A549 (cell line): ENCODE measurements at regions not wholly inside any gene's neighbourhood (a gene's known extent, or its start where the extent isn't known, plus 50 kb on each side); places are given as distances from the start of the nearest gene placed in this dataset.
"Not testable (repeated sequence)": the region's sequence is repeated elsewhere in the genome, so short reads cannot be mapped to it uniquely, and the experiment has no call there.

Source experiments
- ATAC-seq, 2 experiments: fragments of 200-7000 bp in 1 of 2; fragments of >200 bp in 1 of 2; cut with Nextera tagmentation in 1 of 2; cut with Tn5 transposase in 1 of 2; 3 replicates each; pipeline versions ENCODE4 v1.8.0 to v1.9.1; 2018 to 2020; ENCODE audit warnings: mild to moderate bottlenecking in 1 of 2, moderate library complexity in 1 of 2
- CTCF ChIA-PET: fragments of 300-600 bp; sonication (Branson Sonifier 250); formaldehyde crosslinking; extraction: SDS; loops from one replicate; lab custom pipeline; 2021; ENCODE audit warnings: antibody characterized with exemption, inconsistent platforms; lab: Yijun Ruan, JAX
- POLR2A ChIA-PET: fragments of 350-600 bp; formaldehyde crosslinking; extraction: SDS; loops from one replicate; lab custom pipeline; 2021; ENCODE audit warnings: antibody characterized with exemption, inconsistent platforms; lab: Yijun Ruan, JAX
- DNase-seq, 2 experiments: peaks; one replicate each; pipeline versions ENCODE4 v3.0.0 to v3.0.0-alpha.2; 2011 to 2016; ENCODE audit warnings: low read depth in 1 of 2, low spot score in 1 of 2
- FAIRE-seq: peaks from 2 replicates; lab custom pipeline; 2011; peaks lifted over from hg19 to GRCh38; lab: Jason Lieb, UNC
- H3K27ac ChIP-seq, 2 experiments: fragments of >200 bp; sonication (Bioruptor Twin); formaldehyde crosslinking; 3 replicates each; pipeline ENCODE4 v1.5.1; 2016 to 2017
- H3K4me1 ChIP-seq: fragments of >200 bp; sonication (Bioruptor Twin); formaldehyde crosslinking; 3 replicates; pipeline ENCODE4 v1.6.1; 2016
- H3K4me2 ChIP-seq: fragments of >200 bp; sonication (Bioruptor Twin); formaldehyde crosslinking; 3 replicates; pipeline ENCODE4 v1.6.1; 2016
- H3K4me3 ChIP-seq: fragments of >200 bp; sonication (Bioruptor Twin); formaldehyde crosslinking; 3 replicates; pipeline ENCODE4 v1.5.1; 2016
- H3K9me3 ChIP-seq: fragments of >200 bp; sonication (Bioruptor Twin); formaldehyde crosslinking; 3 replicates; pipeline ENCODE4 v1.6.1; 2016
- ATOH8 ChIP-seq: fragments of 250-450 bp; sonication (Bioruptor Pico); IDR thresholded peaks from 2 replicates; pipeline ENCODE4 v1.5.0; 2020; ENCODE audit warnings: low read depth, mild to moderate bottlenecking, moderate library complexity
- BCL3 ChIP-seq: fragments of >200 bp; sonication (Bioruptor Twin); formaldehyde crosslinking; IDR thresholded peaks from 3 replicates; pipeline ENCODE4 v1.6.1; 2016
- CEBPB ChIP-seq, 2 experiments: fragments of >200 bp in 1 of 2; sonication (Bioruptor Twin) in 1 of 2; formaldehyde crosslinking in 1 of 2; IDR thresholded peaks; 2 replicates each; pipeline ENCODE4 v1.6.1; 2012 to 2016
- E2F6 ChIP-seq: IDR thresholded peaks from 2 replicates; pipeline ENCODE4 v1.6.1; 2012; ENCODE audit warnings: low read depth, borderline replicate concordance
- ELK1 ChIP-seq: fragments of 150-350 bp; IDR thresholded peaks from 2 replicates; pipeline ENCODE4 v1.6.1; 2014; ENCODE audit warnings: low read depth, mild to moderate bottlenecking, low read length
- EP300 ChIP-seq, 2 experiments: fragments of >200 bp; sonication (Bioruptor Twin); formaldehyde crosslinking; IDR thresholded peaks; 2 replicates in 1 of 2; 3 replicates in 1 of 2; pipeline ENCODE4 v1.6.1; 2016 to 2017
- HOXA7 ChIP-seq: fragments of 250-450 bp; sonication (Bioruptor Pico); IDR thresholded peaks from 2 replicates; pipeline ENCODE4 v1.5.0; 2020; ENCODE audit warnings: mild to moderate bottlenecking, moderate library complexity
- HOXB13 ChIP-seq: fragments of 250-450 bp; sonication (Bioruptor Pico); IDR thresholded peaks from 2 replicates; pipeline ENCODE4 v1.5.0; 2020; ENCODE audit warnings: low read depth, mild to moderate bottlenecking, moderate library complexity
- JUNB ChIP-seq: fragments of >200 bp; sonication (Bioruptor Twin); formaldehyde crosslinking; IDR thresholded peaks from 2 replicates; pipeline ENCODE4 v1.6.1; 2016
- KDM5A ChIP-seq: fragments of 200-600 bp; sonication (generic); IDR thresholded peaks from 2 replicates; pipeline ENCODE4 v1.6.1; 2016; ENCODE audit warnings: antibody characterized with exemption, mild to moderate bottlenecking
- MAX ChIP-seq: IDR thresholded peaks from 2 replicates; pipeline ENCODE4 v1.6.1; 2012
- POLR2AphosphoS2 ChIP-seq: conservative IDR thresholded peaks from 2 replicates; pipeline ENCODE4 v1.6.1; 2012; ENCODE audit warnings: low read length, improper control_type of control experiment, inconsistent platforms
- SMC3 ChIP-seq: fragments of >200 bp; sonication (Bioruptor Twin); formaldehyde crosslinking; IDR thresholded peaks from 3 replicates; pipeline ENCODE4 v1.6.1; 2018; ENCODE audit warnings: inconsistent platforms
- TP53 ChIP-seq: fragments of 250-450 bp; sonication (Bioruptor Pico); IDR thresholded peaks from 2 replicates; pipeline ENCODE4 v1.5.0; 2021; ENCODE audit warnings: mild to moderate bottlenecking, moderate library complexity
- USF2 ChIP-seq: fragments of 450-650 bp; IDR thresholded peaks from 2 replicates; pipeline ENCODE4 v1.6.1; 2014; ENCODE audit warnings: antibody characterized with exemption
- ZC3H11A ChIP-seq: fragments of 450-650 bp; IDR thresholded peaks from 2 replicates; pipeline ENCODE4 v1.6.1; 2014; ENCODE audit warnings: antibody characterized with exemption, mild to moderate bottlenecking
- ZNF302 ChIP-seq: fragments of 250-450 bp; sonication (Bioruptor Pico); IDR thresholded peaks from 2 replicates; pipeline ENCODE4 v1.9.0; 2021; ENCODE audit warnings: inconsistent platforms, mild to moderate bottlenecking, moderate library complexity
- WGBS: methylation state at CpG from one replicate; pipeline ENCODE4 v1.1.6; 2017; ENCODE audit errors: missing lambda C conversion rate; 5-methylcytosine and 5-hydroxymethylcytosine counted together

- POLR2A ChIA-PET, result no interaction called here
- TF ChIP-seq MAX (0 out of 2 replicates have a peak, but pooled peaks have one; percentile 12), CEBPB (IDR thresholded peaks at IDR 0.05) (no peak)
- TF ChIP-seq, all 56 proteins: peak for 1
- FAIRE-seq, result no peak
- peak overlapping the region; percentile 52 to 64; a peak in 5 of 6 replicates for H3K27ac ChIP-seq
- H3K4me3 ChIP-seq, result peak overlapping the region; percentile 71
- ATAC-seq, result peak; percentile 82 to 88
- WGBS, result 3% methylated on average over 20 of the region's 39 CpGs
- H3K4me2 ChIP-seq, result peak overlapping the region; percentile 100
- 0 out of 3 replicates have a peak, but pooled peaks cover 5% of the 10 kb centered on the region for H3K4me1 ChIP-seq
- CTCF ChIA-PET, result interaction anchor here (0.7 to 1.5 kb wide), 3 partner anchors 12 to 153 kb away, joined by 3 to 4 read pairs (median 3); no protein-coding TSS in a partner anchor
- H3K9me3 ChIP-seq, result no peaks in the 10 kb centered on the region
- DNase-seq, result peak; percentile 21 to 38
Measured at GRCh38 chr15:34514251-34514670, 69.2 kb downstream of the GOLGA8B start.

GRCh38 chr15:34512628-34513027 is 70.8 kb downstream of the GOLGA8B start:
- CTCF ChIA-PET, result no interaction called here
- no peak for FAIRE-seq
- no peak for ATAC-seq
- 32% methylated on average over 4 of the region's 4 CpGs for WGBS
- H3K4me3 ChIP-seq, result no peak overlapping the region
- POLR2A ChIA-PET, result no interaction called here
- no peak overlapping the region for H3K27ac ChIP-seq
- TF ChIP-seq USF2 (peak; percentile 30; the same call in 1 of the 2 replicates), JUNB (no peak)
- TF ChIP-seq, all 56 proteins: peak for 1
- Histone ChIP-seq H3K4me1 (0 out of 3 replicates have a peak, but pooled peaks cover 5% of the 10 kb centered on the region), H3K4me2 (no peak overlapping the region), H3K9me3 (no peaks in the 10 kb centered on the region)
- DNase-seq, result no peak

- no peak overlapping the region for H3K4me3 ChIP-seq
- no peak for TF ChIP-seq POLR2AphosphoS2
- TF ChIP-seq ELK1, result no peak
- TF ChIP-seq ZC3H11A, result no peak
- TF ChIP-seq SMC3, result no peak
- TF ChIP-seq ZNF302 (CRISPR knock-in tag), result no peak
- TF ChIP-seq KDM5A, result no peak
- no peak for TF ChIP-seq EP300 (IDR thresholded peaks at IDR 0.05)
- no peak for TF ChIP-seq ATOH8
- TF ChIP-seq E2F6, result no peak
- no peak overlapping the region for H3K4me2 ChIP-seq
- ATAC-seq, result no peak
- no peaks in the 10 kb centered on the region for H3K9me3 ChIP-seq
- no peak for DNase-seq
- ChIA-PET CTCF (interaction anchor here (0.6 kb wide), 1 partner anchor 591 kb away, joined by 3 read pairs; no protein-coding TSS in a partner anchor), POLR2A (no interaction called here)
- FAIRE-seq, result peak; percentile 54
- H3K27ac ChIP-seq, result no peak overlapping the region
- 59% methylated on average over 4 of the region's 4 CpGs for WGBS
- no peaks in the 10 kb centered on the region for H3K4me1 ChIP-seq
Measured at GRCh38 chr15:34501131-34501530, 63.5 kb upstream of the GOLGA8A start.

- CTCF ChIA-PET, result no interaction called here
- WGBS, result 39% methylated on average over 20 of the region's 30 CpGs
- peak in 1 of 2 experiments; percentile 32; a peak in 2 of 6 replicates for ATAC-seq
- no peak for DNase-seq
- TF ChIP-seq BCL3, result no peak
- no peak for TF ChIP-seq JUNB
- TF ChIP-seq HOXB13 (CRISPR knock-in tag), result no peak
- TF ChIP-seq HOXA7 (CRISPR knock-in tag), result no peak
- TF ChIP-seq TP53 (CRISPR knock-in tag), result no peak
- POLR2A ChIA-PET, result no interaction called here
- Histone ChIP-seq H3K4me3 (no peak overlapping the region), H3K27ac (no peak overlapping the region), H3K4me1 (no peaks in the 10 kb centered on the region), H3K9me3 (no peaks in the 10 kb centered on the region), H3K4me2 (peak overlapping the region; percentile 15; the same call in 1 of the 3 replicates)
- no peak for FAIRE-seq
Measured at GRCh38 chr15:34496207-34496995, 58.8 kb upstream of the GOLGA8A start.

GRCh38 chr15:34495707-34496106 is 58.1 kb upstream of the GOLGA8A start:
- H3K4me1 ChIP-seq, POLR2A ChIA-PET, H3K9me3 ChIP-seq, H3K4me2 ChIP-seq, H3K4me3 ChIP-seq, H3K27ac ChIP-seq, FAIRE-seq, DNase-seq: not testable (repeated sequence)
- ATAC-seq, result peak in 1 of 2 experiments; percentile 34; a peak in 3 of 6 replicates
- CTCF ChIA-PET, result interaction anchor here (0.5 kb wide), 1 partner anchor 298 kb away, joined by 3 read pairs; no protein-coding TSS in a partner anchor
- WGBS, result 61% methylated on average over 19 of the region's 26 CpGs
